PC-3 (cell line): ENCODE measurements at regions not wholly inside any gene's neighbourhood (a gene's known extent, or its start where the extent isn't known, plus 50 kb on each side); places are given as distances from the start of the nearest gene placed in this dataset.

Experiments
- ATAC-seq: fragments of 200-7000 bp; cut with Tn5 transposase; 2 replicates; pipeline ENCODE4 v1.9.1; 2020; ENCODE audit warnings: mild to moderate bottlenecking, moderate library complexity
- BruUV-seq: library from RNA; stranded (reverse); fragments of 400-500 nt; replicated peaks from 2 replicates; lab custom pipeline; 2021; lab: Mats Ljungman, UMichigan
- CTCF ChIA-PET: fragments of 300-600 bp; sonication (Branson Sonifier 250); formaldehyde crosslinking; loops from one replicate; lab custom pipeline; 2022; ENCODE audit warnings: antibody characterized with exemption; lab: Charles Lee
- POLR2A ChIA-PET: fragments of 300-600 bp; sonication (Branson Sonifier 250); formaldehyde crosslinking; loops from one replicate; lab custom pipeline; 2022; ENCODE audit warnings: antibody characterized with exemption; ENCODE audit not compliant: unreplicated experiment; lab: Charles Lee
- DNase-seq: peaks from one replicate; pipeline ENCODE4 v3.0.0-alpha.2; 2015
- H2AFZ ChIP-seq: fragments of 300-600 bp; sonication (generic); 2 replicates; pipeline ENCODE4 v1.6.0; 2016; ENCODE audit warnings: antibody characterized with exemption, low read length
- H3F3A ChIP-seq: fragments of 300-600 bp; sonication (generic); one replicate; pipeline ENCODE4 v1.6.0; 2017; ENCODE audit warnings: antibody characterized with exemption, low read length, control low read depth, mild to moderate bottlenecking; ENCODE audit not compliant: unreplicated experiment
- H3K27ac ChIP-seq: fragments of 300-600 bp; sonication (generic); 2 replicates; pipeline ENCODE4 v1.5.1; 2016; ENCODE audit warnings: mild to moderate bottlenecking, low read length
- H3K27me3 ChIP-seq: fragments of 300-600 bp; sonication (generic); 2 replicates; pipeline ENCODE4 v1.6.1; 2016; ENCODE audit warnings: low read length, mixed read lengths
- H3K36me3 ChIP-seq: fragments of 300-600 bp; sonication (generic); 2 replicates; pipeline ENCODE4 v1.6.1; 2016; ENCODE audit warnings: low read depth, mixed run types, low read length, mixed read lengths
- H3K4me1 ChIP-seq: fragments of 300-600 bp; sonication (generic); 2 replicates; pipeline ENCODE4 v1.5.1; 2016; ENCODE audit warnings: low read length; ENCODE audit not compliant: insufficient read depth
- H3K4me2 ChIP-seq: fragments of 300-600 bp; sonication (generic); 2 replicates; pipeline ENCODE4 v1.6.0; 2016; ENCODE audit warnings: low read length
- H3K4me3 ChIP-seq: fragments of 300-600 bp; sonication (generic); 2 replicates; pipeline ENCODE4 v1.5.1; 2016; ENCODE audit warnings: mild to moderate bottlenecking, low read length, mixed read lengths
- H3K79me2 ChIP-seq: fragments of 300-600 bp; sonication (generic); 2 replicates; pipeline ENCODE4 v1.6.1; 2017; ENCODE audit warnings: low read length, mixed read lengths
- H3K9ac ChIP-seq: fragments of 300-600 bp; sonication (generic); 2 replicates; pipeline ENCODE4 v1.6.0; 2016; ENCODE audit warnings: mild to moderate bottlenecking, low read length
- H3K9me2 ChIP-seq: fragments of 300-600 bp; sonication (generic); replicated peaks from 2 replicates; pipeline ENCODE4 v1.6.1; 2016; ENCODE audit warnings: mixed run types, low read length, mixed read lengths
- H3K9me3 ChIP-seq: fragments of 300-600 bp; sonication (generic); 2 replicates; pipeline ENCODE4 v1.6.1; 2016; ENCODE audit warnings: low read length, mixed read lengths
- H4K20me1 ChIP-seq: fragments of 300-600 bp; sonication (generic); 2 replicates; pipeline ENCODE4 v1.6.1; 2016; ENCODE audit warnings: low read length, mixed read lengths
- CTCF ChIP-seq: fragments of 300-600 bp; sonication (generic); conservative IDR thresholded peaks from 2 replicates; pipeline ENCODE4 v1.5.1; 2017; ENCODE audit warnings: antibody characterized with exemption, low read depth, mild to moderate bottlenecking, low read length
- EZH2 ChIP-seq: fragments of 300-600 bp; sonication (generic); IDR thresholded peaks from one replicate; pipeline ENCODE4 v1.6.1; 2017; ENCODE audit warnings: antibody characterized with exemption, mild to moderate bottlenecking, low read length; ENCODE audit not compliant: unreplicated experiment
- EZH2phosphoT487 ChIP-seq: fragments of 300-600 bp; sonication (generic); IDR thresholded peaks from 2 replicates; pipeline ENCODE4 v1.6.1; 2018; ENCODE audit warnings: mild to moderate bottlenecking, antibody characterized with exemption, low read length, borderline replicate concordance
- intact Hi-C: fragments of 100-400 bp; cut with micrococcal nuclease; formaldehyde crosslinking; loops from 2 replicates; pipeline ENCODE4 v1.9.0; 2023

- H3K27me3 ChIP-seq = no peaks in the 10 kb centered on the region
Observed at GRCh38 chr2:12603781-12604295, 112.9 kb upstream of the TRIB2 start.

GRCh38 chr2:12604341-12604740 is 112.4 kb upstream of the TRIB2 start:
- no peak for DNase-seq
- Histone ChIP-seq H4K20me1 (no peaks in the 10 kb centered on the region), H3K79me2 (no peaks in the 10 kb centered on the region), H3K9me3 (no peaks in the 10 kb centered on the region), H3K27me3 (no peaks in the 10 kb centered on the region), H3K36me3 (no peaks in the 10 kb centered on the region), H3K9ac (no peak overlapping the region), H2AFZ (no peak overlapping the region), H3F3A (no peaks in the 10 kb centered on the region), H3K4me2 (no peak overlapping the region), H3K27ac (no peak overlapping the region), H3K4me1 (peaks cover 23% of the 10 kb centered on the region), H3K9me2 (no peaks in the 10 kb centered on the region), H3K4me3 (no peak overlapping the region)
- no peak for TF ChIP-seq EZH2phosphoT487
- CTCF ChIA-PET = no interaction called here
- ATAC-seq = no peak
- no TSS peak for BruUV-seq
- intact Hi-C loops = no loop called here
- POLR2A ChIA-PET = no interaction called here

More at GRCh38 chr2:12603781-12604295, 112.9 kb upstream of the TRIB2 start:
- Histone ChIP-seq H3F3A (no peaks in the 10 kb centered on the region), H3K4me1 (peaks cover 23% of the 10 kb centered on the region), H3K9ac (no peak overlapping the region), H3K9me2 (no peaks in the 10 kb centered on the region), H2AFZ (no peak overlapping the region), H3K4me3 (no peak overlapping the region), H3K36me3 (no peaks in the 10 kb centered on the region), H4K20me1 (no peaks in the 10 kb centered on the region), H3K4me2 (no peak overlapping the region), H3K9me3 (no peaks in the 10 kb centered on the region), H3K79me2 (no peaks in the 10 kb centered on the region), H3K27ac (no peak overlapping the region)
- no TSS peak for BruUV-seq
- DNase-seq (no peak), ATAC-seq (no peak)
- intact Hi-C loops = no loop called here
- ChIA-PET POLR2A (no interaction called here), CTCF (no interaction called here)
- TF ChIP-seq EZH2phosphoT487 (no peak), EZH2 (no peak), CTCF (no peak)

- no peak overlapping the region for H3K9ac ChIP-seq
- ATAC-seq = no peak
- ChIA-PET CTCF (no interaction called here), POLR2A (no interaction called here)
- no peaks in the 10 kb centered on the region for H3K9me2 ChIP-seq
- H3K36me3 ChIP-seq = no peaks in the 10 kb centered on the region
- no peaks in the 10 kb centered on the region for H3K79me2 ChIP-seq
- H4K20me1 ChIP-seq = no peaks in the 10 kb centered on the region
- intact Hi-C loops = loop anchor here (5.0 kb wide), 1 partner anchor 112 kb away; the partner anchor contains the start of gene TRIB2
- BruUV-seq = no TSS peak
- H3K9me3 ChIP-seq = no peaks in the 10 kb centered on the region
- H3K27ac ChIP-seq = no peak overlapping the region
- no peaks in the 10 kb centered on the region for H3K27me3 ChIP-seq
- H2AFZ ChIP-seq = no peak overlapping the region
- H3F3A ChIP-seq = no peaks in the 10 kb centered on the region
- no peak overlapping the region for H3K4me3 ChIP-seq
- peaks cover 23% of the 10 kb centered on the region for H3K4me1 ChIP-seq
- DNase-seq = no peak
- no peak overlapping the region for H3K4me2 ChIP-seq
- TF ChIP-seq CTCF (no peak), EZH2phosphoT487 (no peak), EZH2 (no peak)
Observed at GRCh38 chr2:12605366-12605765, 111.4 kb upstream of the TRIB2 start.
